ENCODE measurements at regions not wholly inside any gene's neighbourhood (a gene's known extent, or its start where the extent isn't known, plus 50 kb on each side); places are given as distances from the start of the nearest gene placed in this dataset.
A peak's percentile ranks its signal among the peaks of the same experiment; 100 is the strongest.
"Not testable (repeated sequence)": the region's sequence is repeated elsewhere in the genome, so short reads cannot be mapped to it uniquely, and the experiment has no call there.

GRCh38 chr19:22545751-22546150 is 88.4 kb upstream of the ZNF492 start:
- Histone ChIP-seq H3K4me3 (ENCODE audit: low read depth in 1 of 5, low read length in 5 of 5) (no peak overlapping the region), H3K4me1 (ENCODE audit: control insufficient read depth in 5 of 5, insufficient read depth in 5 of 5, low read length in 5 of 5) (no peaks in the 10 kb centered on the region), H3K9ac (ENCODE audit: low read length in 5 of 5) (no peak overlapping the region), H3K36me3 (ENCODE audit: control insufficient read depth in 5 of 5, insufficient read depth in 5 of 5, low read length in 5 of 5) (no peaks in the 10 kb centered on the region), H3K27ac (ENCODE audit: low read depth, low read length) (no peak overlapping the region), H3K9me3 (ENCODE audit: control insufficient read depth in 5 of 5, low read length in 5 of 5) (peaks cover 4 to 20% (median 18%) of the 10 kb centered on the region in 5 donors), H3K27me3 (ENCODE audit: control insufficient read depth in 5 of 5, insufficient read depth in 4 of 5, low read length in 5 of 5) (no peaks in the 10 kb centered on the region)

- Histone ChIP-seq H3K27me3 (ENCODE audit: control insufficient read depth in 5 of 5, insufficient read depth in 4 of 5, low read length in 5 of 5) (peaks cover 0 to 7% (median 0%) of the 10 kb centered on the region in 5 donors), H3K9me3 (ENCODE audit: control insufficient read depth in 5 of 5, low read length in 5 of 5) (peaks cover 0 to 11% (median 3%) of the 10 kb centered on the region in 5 donors), H3K27ac (ENCODE audit: low read depth, low read length) (no peak overlapping the region), H3K9ac (ENCODE audit: low read length in 5 of 5) (no peak overlapping the region), H3K4me1 (ENCODE audit: control insufficient read depth in 5 of 5, insufficient read depth in 5 of 5, low read length in 5 of 5) (peaks cover 0 to 6% (median 0%) of the 10 kb centered on the region in 5 donors), H3K36me3 (ENCODE audit: control insufficient read depth in 5 of 5, insufficient read depth in 5 of 5, low read length in 5 of 5) (no peaks in the 10 kb centered on the region), H3K4me3 (ENCODE audit: low read depth in 1 of 5, low read length in 5 of 5) (no peak overlapping the region)
These were observed 100.4 kb upstream of the ZNF492 start for GRCh38 chr19:22533761-22534160.

DNA sequence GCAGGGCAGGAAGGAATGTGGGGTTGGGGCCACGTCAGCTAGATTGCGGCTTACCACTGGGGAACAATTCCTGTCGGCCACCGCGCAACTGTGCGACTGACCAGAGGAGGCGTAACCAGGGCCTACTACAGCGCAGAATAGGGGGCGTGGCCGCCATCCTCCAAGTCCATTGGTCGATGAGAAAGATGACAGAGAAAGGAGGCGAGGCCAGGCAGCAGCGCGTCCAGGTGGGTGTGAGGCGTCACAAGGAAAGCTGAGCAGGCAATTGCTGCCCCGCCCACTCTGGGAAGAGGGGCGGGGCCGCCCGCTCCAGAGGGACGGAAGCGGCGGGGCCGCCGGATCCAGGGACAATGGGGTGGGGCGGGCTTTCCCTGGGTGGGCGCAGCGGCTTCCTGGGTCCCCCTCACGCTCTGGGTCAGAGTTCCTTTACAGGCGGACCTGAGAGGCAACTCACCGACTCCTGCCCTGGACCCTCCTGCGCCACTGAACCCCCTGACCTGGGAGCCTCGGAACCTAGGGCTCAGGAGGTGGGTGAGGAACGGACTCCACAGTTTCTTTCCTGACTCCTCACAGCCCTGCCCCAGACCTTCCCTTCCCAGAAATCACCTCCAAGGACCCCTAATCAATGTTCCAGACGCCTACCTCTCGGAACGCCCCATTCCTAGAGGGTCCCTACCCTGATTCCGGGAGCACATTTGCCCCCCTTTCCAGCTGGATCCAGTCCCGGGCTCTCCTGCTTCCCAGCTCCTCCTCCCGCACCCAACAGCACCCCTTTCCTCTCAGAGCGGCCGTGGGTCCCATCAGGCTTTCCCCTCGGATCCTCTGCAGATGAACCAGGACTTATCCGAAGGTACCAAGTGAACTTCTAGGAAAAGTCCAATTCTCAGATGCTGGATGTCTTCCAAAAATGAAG is 101.5 kb upstream of the ZNF492 start:
- peaks cover 0 to 11% (median 3%) of the 10 kb centered on the region in 5 donors for H3K9me3 ChIP-seq (ENCODE audit: control insufficient read depth in 5 of 5, low read length in 5 of 5)
- H3K4me1 ChIP-seq (ENCODE audit: control insufficient read depth in 5 of 5, insufficient read depth in 5 of 5, low read length in 5 of 5): peaks cover 0 to 6% (median 0%) of the 10 kb centered on the region in 5 donors
- H3K27ac ChIP-seq (ENCODE audit: low read depth, low read length): no peak overlapping the region
- peaks cover 0 to 7% (median 0%) of the 10 kb centered on the region in 5 donors for H3K27me3 ChIP-seq (ENCODE audit: control insufficient read depth in 5 of 5, insufficient read depth in 4 of 5, low read length in 5 of 5)
- no peaks in the 10 kb centered on the region for H3K36me3 ChIP-seq (ENCODE audit: control insufficient read depth in 5 of 5, insufficient read depth in 5 of 5, low read length in 5 of 5)
- H3K4me3 ChIP-seq (ENCODE audit: low read depth in 1 of 5, low read length in 5 of 5): peak overlapping the region in 4 of 5 donors; percentile 48 to 58 (median 54)
- H3K9ac ChIP-seq (ENCODE audit: low read length in 5 of 5): no peak overlapping the region

- Histone ChIP-seq H3K9ac (ENCODE audit: low read length in 5 of 5) (no peak overlapping the region), H3K9me3 (ENCODE audit: control insufficient read depth in 5 of 5, low read length in 5 of 5) (peaks cover 0 to 5% (median 3%) of the 10 kb centered on the region in 5 donors), H3K27ac (ENCODE audit: low read depth, low read length) (no peak overlapping the region), H3K4me1 (ENCODE audit: control insufficient read depth in 5 of 5, insufficient read depth in 5 of 5, low read length in 5 of 5) (peaks cover 0 to 6% (median 0%) of the 10 kb centered on the region in 5 donors), H3K4me3 (ENCODE audit: low read depth in 1 of 5, low read length in 5 of 5) (no peak overlapping the region), H3K27me3 (ENCODE audit: control insufficient read depth in 5 of 5, insufficient read depth in 4 of 5, low read length in 5 of 5) (peaks cover 0 to 7% (median 0%) of the 10 kb centered on the region in 5 donors), H3K36me3 (ENCODE audit: control insufficient read depth in 5 of 5, insufficient read depth in 5 of 5, low read length in 5 of 5) (no peaks in the 10 kb centered on the region)
These were observed 104.1 kb upstream of the ZNF492 start for GRCh38 chr19:22530042-22530441.

DNA sequence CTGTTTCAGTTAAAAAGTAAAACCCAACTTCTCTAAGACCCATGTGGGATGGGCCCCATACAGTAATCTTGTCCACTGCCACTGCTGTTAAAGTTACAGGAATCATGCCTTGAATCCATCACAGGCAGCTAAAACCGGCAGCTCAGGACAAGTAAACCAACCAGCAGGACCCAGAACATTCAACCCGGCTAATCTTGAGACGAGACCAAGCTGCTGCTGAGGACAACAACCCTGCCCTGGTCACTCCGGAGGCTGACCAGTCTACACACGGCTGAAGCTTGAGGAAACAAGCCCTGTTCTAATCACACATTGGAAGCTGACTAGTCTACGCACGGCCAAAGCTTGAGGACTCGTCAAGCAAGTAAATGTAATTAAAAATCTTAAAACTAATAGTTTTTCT is 105.2 kb upstream of the ZNF492 start:
- H3K9me3 ChIP-seq (ENCODE audit: control insufficient read depth in 5 of 5, low read length in 5 of 5): peaks cover 0 to 5% (median 3%) of the 10 kb centered on the region in 5 donors
- H3K27ac ChIP-seq (ENCODE audit: low read depth, low read length): no peak overlapping the region
- H3K4me3 ChIP-seq (ENCODE audit: low read depth in 1 of 5, low read length in 5 of 5): no peak overlapping the region
- H3K36me3 ChIP-seq (ENCODE audit: control insufficient read depth in 5 of 5, insufficient read depth in 5 of 5, low read length in 5 of 5): no peaks in the 10 kb centered on the region
- peaks cover 0 to 7% (median 0%) of the 10 kb centered on the region in 5 donors for H3K27me3 ChIP-seq (ENCODE audit: control insufficient read depth in 5 of 5, insufficient read depth in 4 of 5, low read length in 5 of 5)
- H3K9ac ChIP-seq (ENCODE audit: low read length in 5 of 5): no peak overlapping the region
- peaks cover 0 to 6% (median 0%) of the 10 kb centered on the region in 5 donors for H3K4me1 ChIP-seq (ENCODE audit: control insufficient read depth in 5 of 5, insufficient read depth in 5 of 5, low read length in 5 of 5)

GRCh38 chr19:22527554-22527953 is 105.4 kb upstream of the ZNF98 start:
- no peak overlapping the region for H3K4me3 ChIP-seq (ENCODE audit: low read depth in 1 of 5, low read length in 5 of 5)
- peaks cover 0 to 8% (median 4%) of the 10 kb centered on the region in 5 donors for H3K9me3 ChIP-seq (ENCODE audit: control insufficient read depth in 5 of 5, low read length in 5 of 5)
- peaks cover 0 to 7% (median 0%) of the 10 kb centered on the region in 5 donors for H3K27me3 ChIP-seq (ENCODE audit: control insufficient read depth in 5 of 5, insufficient read depth in 4 of 5, low read length in 5 of 5)
- H3K36me3 ChIP-seq (ENCODE audit: control insufficient read depth in 5 of 5, insufficient read depth in 5 of 5, low read length in 5 of 5): no peaks in the 10 kb centered on the region
- H3K4me1 ChIP-seq (ENCODE audit: control insufficient read depth in 5 of 5, insufficient read depth in 5 of 5, low read length in 5 of 5): peaks cover 0 to 2% (median 0%) of the 10 kb centered on the region in 5 donors
- no peak overlapping the region for H3K27ac ChIP-seq (ENCODE audit: low read depth, low read length)
- no peak overlapping the region for H3K9ac ChIP-seq (ENCODE audit: low read length in 5 of 5)

GRCh38 chr19:22526661-22527272 is 104.6 kb upstream of the ZNF98 start:
- Histone ChIP-seq H3K36me3 (ENCODE audit: control insufficient read depth in 5 of 5, insufficient read depth in 5 of 5, low read length in 5 of 5) (no peaks in the 10 kb centered on the region), H3K4me3 (ENCODE audit: low read depth in 1 of 5, low read length in 5 of 5) (no peak overlapping the region), H3K27ac (ENCODE audit: low read depth, low read length) (no peak overlapping the region), H3K27me3 (ENCODE audit: control insufficient read depth in 5 of 5, insufficient read depth in 4 of 5, low read length in 5 of 5) (no peaks in the 10 kb centered on the region), H3K4me1 (ENCODE audit: control insufficient read depth in 5 of 5, insufficient read depth in 5 of 5, low read length in 5 of 5) (no peaks in the 10 kb centered on the region), H3K9ac (ENCODE audit: low read length in 5 of 5) (no peak overlapping the region), H3K9me3 (ENCODE audit: control insufficient read depth in 5 of 5, low read length in 5 of 5) (peaks cover 0 to 10% (median 0%) of the 10 kb centered on the region in 5 donors)

DNA sequence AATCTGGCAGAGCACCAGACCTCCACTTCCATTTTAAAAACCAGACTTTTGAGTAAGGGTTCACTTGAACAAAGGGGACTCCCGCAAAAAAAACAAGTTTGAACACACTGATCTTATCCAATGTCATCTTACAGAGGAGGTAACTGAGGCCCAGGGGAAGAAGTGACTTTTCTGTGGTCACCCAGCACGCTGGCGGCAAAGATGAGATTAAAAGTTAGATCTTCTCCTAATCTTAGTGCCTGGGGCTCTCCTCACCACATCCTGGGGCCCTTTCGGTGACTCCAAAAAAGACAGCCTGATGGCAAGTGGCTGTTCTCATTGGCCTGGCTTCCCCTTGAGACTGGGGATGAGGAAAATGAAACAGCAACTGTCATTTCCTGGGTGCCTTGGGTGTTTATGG is 101.8 kb upstream of the ZNF98 start:
- H3K9me3 ChIP-seq (ENCODE audit: control insufficient read depth in 5 of 5, low read length in 5 of 5): peaks cover 0 to 27% (median 8%) of the 10 kb centered on the region in 5 donors
- H3K9ac ChIP-seq (ENCODE audit: low read length in 5 of 5): no peak overlapping the region
- H3K4me3 ChIP-seq (ENCODE audit: low read depth in 1 of 5, low read length in 5 of 5): no peak overlapping the region
- no peaks in the 10 kb centered on the region for H3K36me3 ChIP-seq (ENCODE audit: control insufficient read depth in 5 of 5, insufficient read depth in 5 of 5, low read length in 5 of 5)
- no peaks in the 10 kb centered on the region for H3K4me1 ChIP-seq (ENCODE audit: control insufficient read depth in 5 of 5, insufficient read depth in 5 of 5, low read length in 5 of 5)
- no peak overlapping the region for H3K27ac ChIP-seq (ENCODE audit: low read depth, low read length)
- H3K27me3 ChIP-seq (ENCODE audit: control insufficient read depth in 5 of 5, insufficient read depth in 4 of 5, low read length in 5 of 5): no peaks in the 10 kb centered on the region

GRCh38 chr19:22519562-22519961 is 97.4 kb upstream of the ZNF98 start:
- not testable (repeated sequence) for H3K9ac ChIP-seq (ENCODE audit: low read length in 5 of 5); H3K27me3 ChIP-seq (ENCODE audit: control insufficient read depth in 5 of 5, insufficient read depth in 4 of 5, low read length in 5 of 5); H3K27ac ChIP-seq (ENCODE audit: low read depth, low read length); H3K4me1 ChIP-seq (ENCODE audit: control insufficient read depth in 5 of 5, insufficient read depth in 5 of 5, low read length in 5 of 5); H3K36me3 ChIP-seq (ENCODE audit: control insufficient read depth in 5 of 5, insufficient read depth in 5 of 5, low read length in 5 of 5)
- Histone ChIP-seq H3K4me3 (ENCODE audit: low read depth in 1 of 5, low read length in 5 of 5) (peak overlapping the region in 1 of 5 donors; percentile 7), H3K9me3 (ENCODE audit: control insufficient read depth in 5 of 5, low read length in 5 of 5) (peaks cover 0 to 56% (median 12%) of the 10 kb centered on the region in 5 donors)

DNA sequence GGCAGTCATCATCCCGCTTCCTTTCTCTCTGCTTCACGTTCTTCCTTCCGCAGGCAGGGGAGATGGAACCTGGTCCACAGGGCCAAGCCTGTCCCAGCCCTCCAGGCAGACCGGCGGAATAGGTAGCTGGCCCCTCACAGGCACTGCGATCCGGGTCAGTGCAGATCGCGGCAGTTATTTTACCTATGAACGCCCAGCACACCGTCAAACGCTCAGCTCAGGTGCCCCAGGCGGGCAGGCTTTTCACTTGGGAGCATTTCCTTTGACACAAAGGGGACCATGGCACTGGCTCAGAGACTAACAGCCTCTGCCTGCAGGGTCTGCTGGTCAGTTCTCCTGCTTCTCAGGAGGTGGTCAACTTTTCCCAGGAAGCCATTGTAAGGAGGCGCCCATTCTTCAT is 97.0 kb upstream of the ZNF98 start:
- H3K9ac ChIP-seq (ENCODE audit: low read length in 5 of 5): no peak overlapping the region
- H3K27ac ChIP-seq (ENCODE audit: low read depth, low read length): no peak overlapping the region
- H3K36me3 ChIP-seq (ENCODE audit: control insufficient read depth in 5 of 5, insufficient read depth in 5 of 5, low read length in 5 of 5): no peaks in the 10 kb centered on the region
- H3K4me1 ChIP-seq (ENCODE audit: control insufficient read depth in 5 of 5, insufficient read depth in 5 of 5, low read length in 5 of 5): no peaks in the 10 kb centered on the region
- peak overlapping the region in 1 of 5 donors; percentile 7 for H3K4me3 ChIP-seq (ENCODE audit: low read depth in 1 of 5, low read length in 5 of 5)
- H3K27me3 ChIP-seq (ENCODE audit: control insufficient read depth in 5 of 5, insufficient read depth in 4 of 5, low read length in 5 of 5): no peaks in the 10 kb centered on the region
- H3K9me3 ChIP-seq (ENCODE audit: control insufficient read depth in 5 of 5, low read length in 5 of 5): peaks cover 0 to 58% (median 12%) of the 10 kb centered on the region in 5 donors

Measured in subcutaneous abdominal adipose tissue (tissue), 5 donors.